Muscle of back (tissue), 3 donors: ENCODE measurements at regions not wholly inside any gene's neighbourhood (a gene's known extent, or its start where the extent isn't known, plus 50 kb on each side); places are given as distances from the start of the nearest gene placed in this dataset.

ENCODE experiments used
- DNase-seq, 3 donors: peaks; one replicate each; pipeline versions ENCODE4 v3.0.0 to v3.0.0-alpha.2; 2013

DNA sequence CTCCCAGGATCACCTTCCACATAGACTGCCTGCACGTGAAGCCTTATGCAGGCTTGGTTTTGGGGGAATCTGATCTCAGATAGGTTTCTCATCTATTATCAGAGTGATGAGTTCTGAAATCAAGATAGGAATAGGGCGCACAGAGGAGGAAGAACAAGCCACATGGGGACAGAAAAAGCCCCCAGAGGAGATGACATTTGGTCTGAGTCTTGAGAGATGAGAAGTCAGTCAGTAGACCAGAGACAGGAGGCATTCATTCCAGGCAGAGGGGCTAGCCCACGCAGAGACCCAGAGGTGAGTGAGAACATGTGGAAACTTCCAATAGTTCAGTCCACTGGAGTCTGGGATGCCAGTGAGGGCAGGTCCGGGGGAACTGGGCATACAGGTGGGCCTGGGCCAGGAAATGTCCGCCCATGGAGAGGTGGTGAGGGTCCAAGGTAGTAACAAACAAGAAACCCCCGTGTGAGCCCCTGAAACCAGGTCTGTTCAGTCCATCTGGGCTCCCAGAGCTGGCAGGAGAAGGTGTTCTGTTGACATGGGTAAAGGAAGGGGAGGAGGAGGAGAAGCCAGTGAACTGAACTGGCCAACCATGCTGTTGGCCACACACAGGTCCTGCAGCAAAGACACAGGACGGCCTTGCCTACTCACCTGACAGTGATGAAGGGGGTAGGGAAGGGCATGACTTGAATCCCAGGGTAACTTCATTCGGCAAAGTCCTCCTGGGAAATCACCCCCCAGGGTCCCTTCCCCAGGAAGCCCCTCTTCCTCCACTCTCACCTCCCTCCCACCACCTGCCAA, 69.3 kb upstream of the SMNDC1 start:
- no peak for DNase-seq

DNA sequence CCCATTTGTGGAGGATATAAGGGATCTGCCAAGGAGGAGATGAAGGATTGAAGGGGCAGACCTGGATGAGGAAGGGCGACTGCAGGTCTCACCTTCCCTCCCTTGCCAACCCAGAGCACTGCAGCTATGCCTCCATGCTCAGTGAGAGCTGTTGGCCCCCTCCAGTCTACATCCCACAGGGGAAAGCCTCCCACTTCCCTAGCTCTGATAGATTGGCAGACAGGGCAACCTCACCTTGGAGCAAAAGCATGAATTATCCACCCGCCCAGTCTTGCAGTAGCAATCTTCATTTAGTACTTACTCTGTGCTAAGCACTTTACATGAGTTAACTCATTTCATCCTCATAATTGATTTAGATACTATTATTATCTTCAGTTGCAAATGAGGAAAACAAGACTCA, 70.4 kb upstream of the SMNDC1 start:
- DNase-seq, result no peak

DNA sequence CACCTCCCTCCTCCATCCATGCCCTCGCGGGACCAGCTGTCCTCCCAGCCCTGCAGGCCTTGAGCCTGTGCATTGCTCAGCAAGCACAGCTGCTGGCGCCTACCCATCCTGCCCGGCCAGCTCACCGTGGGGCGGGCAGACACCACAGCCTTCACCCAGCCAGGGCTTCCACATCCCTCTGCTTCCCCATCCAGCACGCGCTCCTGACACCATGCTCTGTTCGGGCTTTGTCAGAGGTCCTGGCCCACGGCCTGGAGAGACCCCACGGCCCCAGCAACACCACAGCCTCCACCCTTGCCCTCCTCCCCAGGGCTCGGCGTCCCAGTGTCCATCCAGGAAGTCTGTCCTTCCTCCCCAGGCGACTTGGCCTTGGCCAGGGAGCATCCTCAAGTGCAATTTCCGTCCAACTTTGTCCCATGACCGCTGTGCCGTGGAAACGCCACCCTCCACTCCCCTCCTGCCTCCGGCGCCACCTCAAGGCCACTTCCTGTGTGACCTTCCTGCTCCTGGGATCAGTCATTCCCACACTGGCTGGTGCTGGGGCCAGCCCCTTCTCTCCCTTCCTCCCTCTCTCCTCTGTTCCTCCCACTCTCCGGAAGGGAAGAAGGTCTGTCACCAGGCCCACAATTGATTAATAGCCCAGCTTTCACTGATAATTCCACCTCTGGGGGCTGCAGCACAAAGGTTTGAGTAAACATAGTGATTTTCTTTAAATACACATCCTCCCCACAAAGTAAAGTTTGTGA, 71.5 kb upstream of the SMNDC1 start:
- DNase-seq, result peak in 1 of 3 donors; percentile 30

DNA sequence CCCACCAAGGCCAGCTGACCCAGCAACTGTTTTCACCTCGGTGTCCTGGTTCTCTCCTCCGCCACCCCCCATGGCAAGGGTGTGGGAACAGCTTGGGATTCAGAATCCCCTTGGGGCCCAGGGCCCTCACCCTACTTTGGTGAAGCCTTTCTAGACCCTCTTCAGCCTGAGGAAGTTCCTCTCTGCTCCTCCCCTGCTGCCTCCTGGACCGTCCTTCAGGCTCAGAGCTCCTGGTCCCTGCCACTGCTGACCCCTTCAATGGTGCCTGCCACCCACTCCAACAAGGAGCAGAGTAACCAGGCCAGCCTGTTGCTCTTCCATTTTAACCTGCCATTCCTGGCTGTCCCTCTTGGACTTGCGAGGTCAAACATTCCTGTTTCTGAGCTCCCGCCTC, 72.0 kb upstream of the SMNDC1 start:
- DNase-seq, result no peak

DNA sequence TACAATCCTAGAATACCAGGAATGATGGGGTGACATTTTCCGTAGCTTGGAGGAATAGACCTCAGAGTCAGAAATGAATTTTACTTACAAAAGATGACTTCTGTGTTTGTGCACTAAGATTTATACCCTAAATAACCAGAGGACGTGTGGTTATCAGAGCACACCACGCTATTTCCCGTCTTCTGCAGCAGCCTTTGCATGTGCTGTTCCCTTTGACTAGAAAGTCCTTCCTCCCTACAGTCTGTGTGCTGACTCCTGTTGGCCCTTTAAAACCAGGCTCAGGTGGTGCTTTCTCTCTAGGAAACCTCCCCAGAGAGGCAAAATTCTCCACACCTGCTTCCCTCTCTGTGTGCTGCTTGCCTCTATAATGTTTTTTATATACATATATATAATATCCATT, 73.3 kb upstream of the SMNDC1 start:
- no peak for DNase-seq

DNA sequence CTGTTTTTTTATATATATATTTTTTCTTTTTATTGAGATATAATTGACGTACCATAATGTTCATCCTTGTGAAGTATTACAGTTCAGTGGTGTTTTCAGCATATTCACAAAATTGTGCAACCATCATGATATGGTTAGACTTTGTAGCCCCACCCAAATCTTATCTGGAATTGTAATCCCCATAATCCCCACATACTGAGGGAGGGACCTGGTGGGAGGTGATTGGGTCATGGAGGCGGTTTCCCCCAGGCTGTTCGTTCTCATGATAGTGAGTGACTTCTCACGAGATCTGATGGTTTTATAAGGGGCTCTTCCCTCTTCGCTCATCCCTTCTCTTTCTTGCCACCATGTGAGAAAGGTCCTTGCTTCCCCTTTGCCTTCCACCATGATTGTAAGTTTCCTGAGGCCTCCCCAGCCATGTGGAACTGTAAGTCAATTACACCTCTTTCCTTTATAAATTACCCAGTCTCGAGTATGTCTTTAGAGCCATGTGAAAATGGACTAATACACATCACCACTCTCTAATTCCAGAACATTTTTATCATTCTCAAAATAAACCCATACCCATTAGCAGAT, 73.9 kb upstream of the SMNDC1 start:
- no peak for DNase-seq

DNA sequence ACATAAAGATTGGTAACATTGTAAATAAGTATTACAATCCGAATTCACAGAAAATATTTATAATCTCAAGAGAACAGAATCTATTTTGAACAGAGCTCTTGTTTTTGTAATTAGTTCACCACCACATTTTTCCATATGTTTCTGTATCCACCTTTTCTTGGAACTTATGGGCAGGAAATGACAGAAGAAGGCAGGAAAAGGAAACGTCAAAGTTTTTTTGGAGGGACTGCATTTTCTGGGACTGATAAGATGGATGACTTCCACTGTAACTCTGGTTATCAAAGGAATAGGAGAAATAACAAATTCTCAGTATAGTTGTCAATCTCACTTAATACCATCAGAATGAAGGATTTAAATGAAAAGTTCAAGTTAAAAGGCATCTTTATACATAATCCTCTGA, 75.1 kb upstream of the SMNDC1 start:
- DNase-seq, result no peak

DNA sequence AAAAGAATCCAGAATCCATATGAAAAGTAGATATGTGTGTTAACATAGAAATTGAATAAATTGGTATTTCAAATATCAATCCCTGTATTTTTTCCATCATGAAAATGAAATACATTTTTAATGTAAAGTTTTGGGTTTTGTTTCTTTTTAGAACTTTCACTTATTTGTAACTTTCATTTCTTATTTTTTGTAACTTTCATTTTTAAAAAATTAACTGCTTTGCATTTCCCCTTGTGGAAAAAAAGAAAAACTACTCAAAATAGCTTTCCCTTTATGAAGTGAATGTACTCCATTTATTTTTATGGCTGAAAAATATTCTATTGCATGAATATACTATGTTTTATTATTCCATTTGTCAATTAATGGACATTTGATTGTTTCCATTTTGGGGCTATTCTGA, 75.6 kb upstream of the SMNDC1 start:
- no peak for DNase-seq

DNA sequence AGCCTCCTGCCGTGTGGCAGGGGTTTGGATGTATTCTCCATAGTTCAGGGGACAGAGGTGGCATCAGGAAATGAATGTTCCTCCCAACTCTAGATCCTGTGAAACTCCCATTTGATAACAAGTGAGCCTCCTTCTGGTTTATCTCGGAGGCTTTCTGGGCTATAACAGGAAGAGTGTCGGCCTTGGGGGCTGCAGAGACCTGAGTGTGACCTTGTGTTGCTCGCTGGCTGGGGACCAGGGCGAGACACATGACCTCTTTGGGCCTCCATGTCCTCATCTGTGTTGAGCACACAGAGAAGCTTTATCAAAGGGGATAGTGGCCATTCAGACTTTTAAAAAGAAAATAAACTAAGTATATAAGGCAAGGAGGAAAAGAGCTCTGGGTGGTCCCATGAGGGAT, 78.0 kb upstream of the SMNDC1 start:
- DNase-seq, result no peak

DNA sequence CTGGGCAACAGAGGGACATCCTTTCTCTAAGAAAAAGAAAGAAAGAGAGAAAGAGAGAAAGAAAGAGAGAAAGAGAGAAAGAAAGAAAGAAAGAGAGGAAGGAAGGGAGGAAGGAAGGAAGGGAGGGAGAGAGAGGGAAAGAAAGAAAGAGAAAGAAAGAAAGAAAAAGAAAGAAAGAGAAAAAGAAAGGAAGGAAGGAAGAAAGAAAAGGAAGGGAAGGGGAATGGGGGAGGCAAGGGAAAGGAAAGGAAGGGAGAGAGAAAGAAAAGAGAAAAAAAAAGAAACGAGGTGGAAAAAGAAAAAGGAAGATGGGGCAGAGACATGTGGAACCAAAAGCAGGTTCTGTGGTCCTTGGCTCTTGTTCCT, 82.9 kb upstream of the SMNDC1 start:
- DNase-seq, result no peak

DNA sequence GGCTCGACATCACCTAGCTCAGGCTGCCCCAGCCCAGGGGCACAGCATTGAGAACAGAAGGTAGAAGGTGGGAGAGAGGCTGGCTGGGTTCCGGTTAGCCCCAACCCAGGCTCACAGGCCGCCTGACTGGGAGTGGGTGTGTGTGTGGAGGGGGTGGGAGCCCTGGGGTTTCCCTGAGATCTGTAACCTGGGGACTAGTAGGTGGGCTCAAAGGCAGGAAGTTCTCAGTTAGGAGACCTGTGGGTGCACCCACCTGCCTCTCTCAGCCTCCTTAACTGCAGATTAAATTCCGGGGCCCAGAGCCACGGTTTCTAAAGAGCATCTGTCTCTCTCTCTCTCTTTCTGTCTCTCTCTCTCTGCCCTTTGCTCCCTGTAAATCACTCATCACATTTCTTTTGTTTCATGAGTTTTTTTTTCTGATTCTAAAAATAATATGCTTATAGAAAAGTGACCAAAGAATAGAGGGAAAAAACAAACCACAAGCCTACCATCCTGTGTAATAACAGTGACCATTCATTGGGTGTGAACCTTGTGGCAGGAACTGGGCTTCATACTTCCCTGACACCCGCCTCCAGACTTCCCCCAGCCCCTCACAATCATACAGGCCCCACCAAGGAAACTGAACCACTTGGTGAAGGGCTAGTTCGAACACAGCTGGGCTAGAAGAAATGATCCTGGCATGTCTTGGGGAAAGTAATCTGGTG, 83.4 kb upstream of the SMNDC1 start:
- no peak for DNase-seq

DNA sequence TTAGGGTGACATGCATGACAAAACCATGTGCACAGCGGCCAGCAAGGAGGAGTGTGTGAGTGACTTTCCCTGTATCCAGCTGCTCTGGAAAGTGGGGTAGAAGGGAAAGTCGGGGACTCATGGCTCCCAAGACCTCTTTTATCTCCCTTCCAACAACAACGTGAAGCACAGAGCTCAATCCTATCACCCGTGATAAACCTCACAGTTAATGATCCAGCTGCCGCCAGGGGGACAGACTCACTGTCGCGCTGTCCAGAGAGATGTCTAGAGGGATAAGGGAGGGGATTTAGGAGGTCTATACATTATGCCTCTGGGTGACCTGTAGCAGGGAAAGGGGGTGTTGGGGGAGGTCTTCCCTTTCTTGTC, 84.0 kb upstream of the SMNDC1 start:
- no peak for DNase-seq

DNA sequence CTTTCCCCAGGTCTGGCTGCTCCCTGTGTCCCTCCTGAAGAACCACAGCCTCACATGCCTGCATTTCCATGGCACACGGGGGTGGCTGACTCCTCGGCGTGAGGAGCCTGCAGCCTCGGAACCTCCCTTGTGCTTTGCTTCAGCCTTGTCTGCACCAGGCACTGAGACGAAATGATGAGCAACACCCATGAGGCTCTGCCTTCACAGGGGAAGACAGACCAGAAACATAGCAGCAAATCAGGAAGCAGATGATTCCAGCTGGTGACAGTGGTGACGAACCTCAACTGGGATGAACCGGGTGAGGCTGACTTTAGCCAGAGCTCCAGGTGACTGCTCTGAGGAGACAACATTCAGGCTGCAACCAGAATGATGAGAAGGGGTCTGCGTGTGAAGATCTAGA, 84.5 kb upstream of the SMNDC1 start:
- no peak for DNase-seq

DNA sequence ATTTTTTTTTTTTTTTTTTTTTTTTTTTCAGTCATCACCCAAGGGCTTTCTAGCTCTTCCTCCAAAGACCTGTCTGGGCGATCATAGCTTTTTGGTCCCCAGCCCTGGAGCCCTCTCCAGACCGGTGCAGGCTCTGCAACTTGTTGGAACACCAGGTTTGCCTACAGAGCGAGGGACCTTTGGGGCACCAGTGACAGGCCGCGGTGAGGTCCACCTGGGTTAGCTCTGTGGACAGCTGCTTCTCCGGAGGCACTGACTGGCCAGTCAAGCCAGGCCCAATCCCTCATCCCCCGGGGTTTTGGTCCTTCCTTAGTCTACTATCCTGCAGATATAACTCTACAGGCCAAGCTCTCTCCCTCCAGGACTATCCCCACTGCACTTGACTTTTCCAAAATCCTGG, 86.8 kb upstream of the SMNDC1 start:
- DNase-seq, result no peak

DNA sequence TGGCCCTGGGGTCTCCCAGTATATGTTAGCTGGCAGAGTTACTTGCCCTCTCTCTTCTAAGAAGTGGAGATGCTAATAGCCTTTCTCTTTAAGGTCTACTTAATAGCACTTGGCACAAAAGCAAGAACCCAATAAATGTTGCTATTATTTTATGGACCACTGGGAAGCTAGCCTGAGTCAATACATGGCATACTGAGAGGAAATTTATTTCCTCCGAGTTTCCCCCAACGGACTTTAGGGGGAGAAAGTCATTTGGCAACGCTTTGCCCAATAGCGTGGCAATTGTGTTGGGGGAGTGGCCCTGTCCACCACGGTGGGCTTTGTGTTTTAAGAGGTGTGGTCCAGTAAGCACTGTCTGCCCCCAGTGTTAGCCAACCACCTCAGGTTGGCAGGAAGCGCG, 87.4 kb upstream of the SMNDC1 start:
- DNase-seq, result no peak

DNA sequence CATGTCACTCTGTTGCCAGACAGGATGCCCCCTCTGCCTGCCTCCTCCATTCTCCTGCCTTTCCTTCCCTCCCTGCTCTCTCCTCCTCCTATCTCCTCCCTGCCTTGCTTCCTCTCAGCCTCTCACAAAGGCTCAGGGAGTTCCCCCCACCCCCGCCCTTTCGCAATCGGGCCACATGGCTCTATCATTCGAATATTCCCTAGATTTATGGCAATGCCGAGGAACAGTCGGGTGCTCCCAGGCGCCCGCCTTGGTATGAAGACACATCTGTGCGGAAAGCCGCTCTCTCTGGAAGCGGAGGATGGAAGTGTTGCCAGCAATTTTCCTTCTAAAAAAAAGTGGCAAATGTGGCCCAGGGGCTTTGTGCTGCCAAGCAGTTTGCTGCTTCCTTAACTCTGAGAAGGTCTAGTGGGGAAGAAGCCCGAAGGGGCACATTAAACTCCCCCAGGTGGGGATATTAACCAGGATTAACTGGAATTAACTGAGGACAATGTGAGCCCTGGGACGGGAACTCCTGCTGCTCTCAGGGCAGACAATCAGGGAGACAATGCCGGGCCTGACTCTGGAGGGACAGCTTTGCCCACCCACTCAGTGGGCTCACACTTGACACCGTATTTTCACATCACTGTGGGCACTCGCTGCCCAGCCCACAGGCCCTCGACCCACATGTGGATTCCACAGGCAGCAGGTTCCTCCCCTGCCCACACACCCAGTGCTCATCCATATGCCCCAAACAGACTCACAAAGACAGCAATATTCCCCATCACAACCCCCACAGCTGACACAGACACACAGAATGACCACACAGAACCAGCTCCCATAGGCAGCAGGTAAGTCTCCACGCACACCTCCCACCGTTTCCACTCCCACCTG, 88.4 kb upstream of the SMNDC1 start:
- DNase-seq, result peak in 1 of 3 donors; percentile 54

DNA sequence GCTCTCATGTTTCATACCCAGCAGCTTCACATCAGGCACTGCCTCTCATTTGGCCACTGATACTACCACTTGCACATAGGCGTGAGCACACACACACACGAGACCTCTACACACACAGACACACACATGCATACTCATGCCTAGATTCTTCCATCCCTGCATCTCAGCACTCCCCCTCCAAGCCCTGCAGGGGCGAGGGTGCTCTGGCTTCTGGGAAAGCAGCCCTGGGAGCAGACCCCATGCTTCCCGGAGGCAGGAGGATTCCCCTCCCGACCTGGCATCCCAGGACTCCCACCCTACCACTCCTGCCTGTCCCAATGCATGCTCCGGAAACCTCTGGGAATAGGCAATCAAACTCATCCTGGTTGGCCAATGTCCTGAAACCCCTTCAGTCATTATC, 89.1 kb upstream of the SMNDC1 start:
- no peak for DNase-seq

DNA sequence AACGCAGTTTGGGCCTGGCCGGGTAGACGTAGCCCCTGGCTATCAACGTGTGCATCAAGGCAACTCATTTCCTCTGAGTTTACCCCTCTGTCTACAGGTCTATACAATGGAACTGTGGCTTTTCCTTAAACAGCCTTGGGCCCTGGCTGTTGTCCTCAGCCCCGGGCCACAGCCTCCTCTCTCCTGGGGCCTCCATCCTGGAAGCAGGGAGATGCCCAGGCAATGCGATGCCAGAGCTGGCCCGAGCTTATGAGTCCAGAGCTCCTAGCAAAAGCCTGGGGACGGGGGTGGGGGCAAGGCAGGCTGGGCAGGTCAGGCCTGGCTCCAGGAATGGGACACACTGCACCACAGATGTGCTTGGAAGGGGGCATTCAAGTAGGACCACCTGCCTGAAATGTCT, 89.6 kb upstream of the SMNDC1 start:
- no peak for DNase-seq

DNA sequence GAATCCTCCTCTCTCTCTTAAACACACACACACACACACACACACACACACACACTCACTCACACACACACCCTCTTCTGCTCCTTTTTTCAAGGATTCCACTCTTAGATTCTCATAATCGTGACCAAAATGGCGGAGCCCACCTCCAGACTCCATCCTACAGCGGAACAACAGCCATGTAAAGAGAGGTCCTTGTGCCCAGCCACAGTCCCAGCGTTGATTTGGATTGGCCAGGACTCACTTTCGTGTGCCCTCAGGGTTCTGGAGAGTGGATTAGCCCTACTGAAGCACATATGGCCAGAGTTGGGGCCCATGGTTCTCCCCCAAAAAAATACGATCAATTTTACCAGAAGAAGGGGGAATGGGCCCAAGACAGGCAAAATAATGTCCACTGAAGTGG, 90.2 kb upstream of the SMNDC1 start:
- no peak for DNase-seq

DNA sequence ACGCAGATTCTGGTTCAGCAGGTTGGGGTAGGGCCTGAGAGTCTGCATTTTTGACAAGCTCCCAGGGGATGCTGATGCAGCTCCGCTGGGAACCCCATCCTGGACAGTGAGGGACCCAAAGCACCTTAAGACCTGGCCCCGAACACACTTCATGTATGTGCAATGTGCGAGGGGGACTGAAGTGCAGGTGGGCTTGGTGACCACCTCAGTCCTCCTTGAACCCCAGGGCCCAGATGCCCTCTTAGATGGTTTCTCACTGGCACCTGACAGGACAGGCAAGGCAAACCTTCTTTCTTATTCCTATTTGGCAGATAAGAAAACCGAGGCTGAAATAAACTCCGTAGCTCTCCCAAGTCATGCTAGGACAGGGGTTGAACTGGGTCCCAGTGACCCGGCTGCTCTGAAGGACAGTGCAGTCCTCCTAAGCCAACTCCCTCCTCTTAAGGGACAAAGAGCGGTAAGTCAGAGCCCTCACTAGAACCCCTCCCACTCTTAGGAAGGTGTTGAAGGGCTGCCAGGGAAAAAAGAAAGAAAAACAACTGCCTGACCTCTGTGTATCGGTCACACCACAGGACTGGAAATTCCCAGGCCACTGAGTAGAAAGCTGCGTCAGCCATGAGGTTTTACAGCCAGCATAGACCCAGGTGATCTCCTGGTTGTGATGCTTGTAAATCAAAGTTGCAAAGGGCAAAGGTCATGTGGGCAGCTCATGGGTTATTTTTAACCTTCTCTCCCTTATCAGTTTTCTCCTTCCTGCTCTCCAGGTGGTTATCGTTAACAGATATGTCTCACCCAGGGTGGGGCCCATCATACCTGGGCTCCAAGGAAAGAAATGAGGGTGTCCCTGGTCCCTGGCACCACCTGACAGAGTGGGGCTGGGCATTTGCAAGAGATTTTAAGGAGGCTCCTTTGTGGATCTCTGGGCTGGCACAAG, 90.9 kb upstream of the SMNDC1 start:
- DNase-seq, result peak in 1 of 3 donors; percentile 24

DNA sequence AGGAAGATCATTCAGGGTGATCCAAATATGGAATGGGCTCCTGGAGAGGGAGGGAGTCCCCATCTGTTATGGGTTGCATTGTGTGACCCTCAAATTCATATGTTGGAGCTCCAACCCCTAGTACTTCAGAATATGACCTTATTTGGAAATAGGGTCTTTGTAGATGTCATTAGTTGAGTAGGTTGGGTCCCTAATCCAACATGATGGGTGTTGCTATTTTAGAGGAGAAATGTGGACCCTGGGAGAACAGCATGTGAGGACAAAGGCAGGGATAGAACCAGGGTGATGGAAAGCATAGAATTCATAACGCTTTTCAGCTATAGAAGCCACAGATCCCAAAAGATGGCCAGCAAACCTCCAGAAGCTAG, 91.5 kb upstream of the SMNDC1 start:
- no peak for DNase-seq
